Esophagus muscularis mucosa (tissue), 3 donors: ENCODE measurements at regions not wholly inside any gene's neighbourhood (a gene's known extent, or its start where the extent isn't known, plus 50 kb on each side); places are given as distances from the start of the nearest gene placed in this dataset.

Experiments used
- POLR2A ChIP-seq: fragments of 450-650 bp; IDR thresholded peaks from one replicate; pipeline ENCODE4 v1.6.1; 2017; ENCODE audit warnings: antibody characterized with exemption, moderate library complexity, mild to moderate bottlenecking, low read depth
- POLR2AphosphoS5 ChIP-seq, 2 donors: sonication (generic); formaldehyde crosslinking; IDR thresholded peaks; one replicate each; pipeline ENCODE4 v1.6.1; 2017; ENCODE audit warnings: antibody characterized with exemption in 2 of 2
- TF ChIP-seq, protein P1 (sequence below), 3 experiments: fragments of 200-600 bp in 2 of 3; fragments of 450-650 bp in 1 of 3; sonication (generic) in 2 of 3; IDR thresholded peaks; one replicate each; pipeline ENCODE4 v1.5.1; 2017 to 2019; ENCODE audit warnings: antibody characterized with exemption in 3 of 3, mild to moderate bottlenecking in 2 of 3, moderate library complexity in 1 of 3

DNA sequence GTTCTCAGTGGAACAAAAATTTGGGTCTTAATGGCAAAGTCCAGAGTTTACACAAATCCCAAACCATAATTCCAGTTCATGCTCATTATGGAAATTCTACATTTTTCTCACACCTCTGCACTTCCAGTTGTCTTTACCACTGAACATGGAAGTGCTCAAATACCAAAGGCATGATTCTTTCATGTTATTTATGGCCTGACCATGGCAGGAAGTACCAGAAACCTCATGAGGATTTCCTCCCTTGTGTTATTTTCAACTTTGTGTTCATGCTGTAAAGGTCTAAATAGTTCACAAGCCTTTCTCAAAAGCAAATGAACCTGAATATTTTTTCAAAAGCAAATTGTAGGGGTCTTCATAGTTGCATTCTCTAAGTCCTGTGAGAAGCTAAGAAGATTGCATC, 82.0 kb upstream of the ITGA1 start:
- no peak for TF ChIP-seq POLR2A
- TF ChIP-seq, protein P1, sequence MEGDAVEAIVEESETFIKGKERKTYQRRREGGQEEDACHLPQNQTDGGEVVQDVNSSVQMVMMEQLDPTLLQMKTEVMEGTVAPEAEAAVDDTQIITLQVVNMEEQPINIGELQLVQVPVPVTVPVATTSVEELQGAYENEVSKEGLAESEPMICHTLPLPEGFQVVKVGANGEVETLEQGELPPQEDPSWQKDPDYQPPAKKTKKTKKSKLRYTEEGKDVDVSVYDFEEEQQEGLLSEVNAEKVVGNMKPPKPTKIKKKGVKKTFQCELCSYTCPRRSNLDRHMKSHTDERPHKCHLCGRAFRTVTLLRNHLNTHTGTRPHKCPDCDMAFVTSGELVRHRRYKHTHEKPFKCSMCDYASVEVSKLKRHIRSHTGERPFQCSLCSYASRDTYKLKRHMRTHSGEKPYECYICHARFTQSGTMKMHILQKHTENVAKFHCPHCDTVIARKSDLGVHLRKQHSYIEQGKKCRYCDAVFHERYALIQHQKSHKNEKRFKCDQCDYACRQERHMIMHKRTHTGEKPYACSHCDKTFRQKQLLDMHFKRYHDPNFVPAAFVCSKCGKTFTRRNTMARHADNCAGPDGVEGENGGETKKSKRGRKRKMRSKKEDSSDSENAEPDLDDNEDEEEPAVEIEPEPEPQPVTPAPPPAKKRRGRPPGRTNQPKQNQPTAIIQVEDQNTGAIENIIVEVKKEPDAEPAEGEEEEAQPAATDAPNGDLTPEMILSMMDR (IDR thresholded peaks at IDR 0.05), result no peak
- no peak for TF ChIP-seq POLR2AphosphoS5 (IDR thresholded peaks at IDR 0.05)
